HG02623 (cell line): ENCODE measurements at regions not wholly inside any gene's neighbourhood (a gene's known extent, or its start where the extent isn't known, plus 50 kb on each side); places are given as distances from the start of the nearest gene placed in this dataset.
"Not testable (repeated sequence)": the region's sequence is repeated elsewhere in the genome, so short reads cannot be mapped to it uniquely, and the experiment has no call there.

ENCODE experiments used
- ATAC-seq: cut with Tn5 transposase; IDR thresholded peaks from one replicate; pipeline ENCODE4 v1.9.1; 2021; ENCODE audit warnings: moderate library complexity; ENCODE audit not compliant: unreplicated experiment

DNA sequence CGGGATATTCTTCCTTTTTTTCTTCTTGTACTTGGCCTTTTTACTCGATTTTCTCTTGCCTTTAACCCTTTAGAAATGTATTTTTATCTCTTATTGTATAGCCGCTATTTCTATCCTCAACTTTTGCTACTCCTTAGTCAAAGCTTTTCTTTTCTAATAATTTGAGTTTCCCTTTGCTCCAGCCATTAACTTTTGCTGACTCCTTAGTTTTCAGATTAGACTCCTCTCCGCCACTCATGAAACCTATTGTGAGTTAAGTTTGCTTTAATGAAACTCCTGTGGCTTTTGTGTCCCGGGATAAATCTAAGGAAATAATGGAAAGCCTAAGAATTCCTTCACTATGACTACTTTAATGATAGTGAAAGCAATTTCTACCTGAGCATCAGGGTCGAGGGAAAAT lies 590.3 kb upstream of the CITED2 start:
- ATAC-seq, result no peak

DNA sequence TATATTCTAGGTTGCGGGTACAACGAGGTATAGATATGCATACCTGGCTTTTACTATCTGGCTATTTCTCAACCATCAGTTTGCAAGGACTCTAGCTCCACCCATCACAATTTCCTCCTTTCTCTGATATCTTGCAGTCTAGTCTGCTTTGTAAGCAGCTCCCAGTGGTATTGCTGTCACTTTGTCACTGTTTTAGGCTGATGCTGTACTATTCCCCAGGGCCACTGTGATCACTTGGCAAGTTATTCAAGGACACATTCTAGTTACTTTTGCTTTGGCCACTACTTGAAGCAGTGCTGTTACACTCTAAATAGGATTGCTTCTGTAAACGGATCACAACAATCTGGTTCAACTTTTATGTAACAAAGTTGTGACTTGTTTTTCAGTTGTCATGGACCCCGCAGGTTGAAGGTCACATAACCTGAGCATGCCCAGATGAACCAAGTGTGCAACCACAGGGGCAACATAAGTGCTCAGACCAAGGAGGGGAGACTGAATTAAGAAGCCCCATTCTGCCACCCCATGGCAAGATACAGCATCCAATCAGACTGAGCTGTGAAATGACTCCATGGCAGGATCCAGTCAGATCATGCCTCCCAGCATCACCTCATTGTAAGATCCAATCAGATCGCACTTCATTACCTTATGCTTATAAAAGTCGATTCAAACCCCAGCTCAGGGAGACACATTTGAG lies 588.4 kb upstream of the CITED2 start:
- ATAC-seq, result peak; percentile 48

DNA sequence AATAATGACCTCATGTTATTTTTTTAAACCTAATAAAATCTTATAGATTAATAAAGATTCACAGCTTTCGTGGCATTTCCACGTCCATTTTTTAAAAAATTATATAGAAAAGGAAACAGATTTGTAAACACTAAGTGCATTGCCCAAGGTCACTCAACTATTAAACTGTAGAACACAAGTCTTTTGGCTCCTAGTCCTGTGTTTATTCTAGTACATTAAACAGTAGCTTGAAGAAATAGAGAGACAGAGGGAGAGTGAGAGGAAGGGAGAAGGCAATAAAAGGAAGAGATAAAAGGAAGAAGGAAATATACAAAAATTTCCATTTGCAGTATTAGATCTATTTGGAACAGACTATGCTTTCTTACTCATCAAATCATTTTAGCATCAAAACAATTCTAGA lies 586.7 kb upstream of the CITED2 start:
- ATAC-seq, result no peak

DNA sequence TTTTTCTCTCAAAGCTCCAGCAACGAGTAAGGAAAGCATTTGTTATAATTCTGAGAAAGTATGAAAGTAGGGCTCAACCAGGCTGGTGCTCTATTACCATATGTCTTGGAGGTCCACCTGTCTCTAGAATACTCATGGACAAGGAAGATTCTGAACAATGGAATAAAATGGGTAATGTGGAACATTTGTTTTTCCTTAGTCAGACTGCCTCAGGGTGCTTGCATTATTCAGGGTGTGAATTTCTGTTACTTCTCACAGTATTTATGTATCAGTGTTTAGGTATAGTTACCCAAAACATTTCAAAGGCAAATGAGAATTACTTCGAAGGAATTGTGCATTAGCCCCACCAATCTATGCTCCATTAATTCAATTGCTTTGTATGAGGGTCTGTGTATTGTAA lies 586.2 kb upstream of the CITED2 start:
- no peak for ATAC-seq

DNA sequence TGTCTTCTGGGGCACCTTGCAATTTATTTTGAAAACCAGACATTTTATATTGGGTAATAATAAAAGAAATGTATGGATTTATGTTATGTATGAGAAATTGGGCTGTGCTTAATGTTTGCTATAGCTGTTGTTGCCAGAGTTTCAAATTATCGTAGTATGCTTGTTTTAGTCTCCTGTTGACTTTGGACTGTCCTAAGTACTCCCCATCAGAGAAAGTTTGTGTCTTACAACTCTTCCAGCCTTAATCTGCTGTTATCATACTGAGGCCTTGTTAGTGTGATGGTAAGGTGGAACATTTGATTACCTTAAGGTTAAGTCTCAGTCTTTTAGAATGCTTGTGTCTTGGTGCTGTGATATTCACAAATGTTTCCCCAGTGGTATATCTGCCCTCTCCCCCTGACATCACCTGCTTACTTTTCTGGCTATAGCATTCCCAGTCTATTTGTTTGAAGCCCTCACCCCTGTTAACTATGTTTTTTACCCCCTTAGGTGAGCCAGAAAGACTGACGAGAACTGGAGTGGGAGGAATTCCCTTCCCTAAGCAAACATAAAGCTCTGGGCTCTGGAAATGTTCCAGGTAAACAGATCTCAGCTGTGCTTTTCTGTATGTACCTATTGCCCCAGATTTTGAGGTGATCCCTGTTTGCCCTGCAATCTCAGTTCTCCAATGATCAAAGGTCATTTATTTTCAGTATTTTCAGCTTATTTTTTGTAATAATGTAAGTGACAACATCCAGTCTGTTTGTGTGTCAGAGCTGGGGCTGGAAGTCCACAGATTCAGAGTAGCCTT lies 581.1 kb upstream of the CITED2 start:
- no peak for ATAC-seq

DNA sequence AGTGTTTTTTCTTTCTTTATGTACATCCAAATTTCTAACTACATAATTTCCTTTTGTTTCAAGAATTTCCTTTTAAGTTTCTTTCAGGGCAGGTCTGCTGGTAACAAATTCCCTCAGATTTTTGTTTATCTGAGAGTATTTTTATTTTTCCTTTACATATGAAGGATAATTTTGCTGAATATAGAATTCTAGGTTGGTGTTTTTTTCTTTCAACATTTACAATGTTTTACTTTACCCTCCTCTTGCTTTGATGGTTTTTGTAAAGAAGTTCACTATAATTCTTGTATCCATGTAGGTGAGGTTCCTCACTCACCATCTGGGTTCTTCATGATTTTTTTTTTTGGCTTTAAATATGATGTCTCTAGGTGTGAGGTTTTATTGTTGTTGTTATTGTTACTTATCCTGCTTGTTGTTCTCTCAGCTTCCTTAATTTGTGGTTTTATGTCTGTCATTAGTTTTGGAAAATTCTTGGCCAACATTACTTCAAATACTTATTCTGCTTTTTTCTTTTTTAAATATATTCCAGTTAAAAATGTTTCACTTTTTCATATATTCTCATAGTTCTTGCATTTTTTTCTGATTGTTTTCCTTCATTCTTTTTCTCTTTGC lies 580.1 kb upstream of the CITED2 start:
- ATAC-seq, result no peak

DNA sequence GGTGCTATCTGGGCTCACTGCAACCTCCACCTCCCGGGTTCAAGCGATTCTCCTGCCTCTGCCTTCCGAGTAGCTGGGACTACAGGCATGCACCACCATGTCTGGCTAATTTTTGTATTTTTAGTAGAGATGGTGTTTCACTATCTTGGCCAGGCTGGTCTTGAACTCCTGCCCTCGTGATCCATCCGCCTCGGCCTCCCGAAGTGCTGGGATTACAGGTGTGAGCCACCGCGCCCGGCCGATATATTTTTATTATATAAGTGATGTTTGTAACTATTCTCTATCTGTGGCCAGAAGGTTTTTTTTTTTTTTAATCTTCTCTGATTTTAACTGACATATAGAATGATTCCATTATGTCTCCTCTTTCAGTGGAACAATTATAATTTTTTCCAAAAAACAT lies 579.3 kb upstream of the CITED2 start:
- ATAC-seq, result not testable (repeated sequence)

DNA sequence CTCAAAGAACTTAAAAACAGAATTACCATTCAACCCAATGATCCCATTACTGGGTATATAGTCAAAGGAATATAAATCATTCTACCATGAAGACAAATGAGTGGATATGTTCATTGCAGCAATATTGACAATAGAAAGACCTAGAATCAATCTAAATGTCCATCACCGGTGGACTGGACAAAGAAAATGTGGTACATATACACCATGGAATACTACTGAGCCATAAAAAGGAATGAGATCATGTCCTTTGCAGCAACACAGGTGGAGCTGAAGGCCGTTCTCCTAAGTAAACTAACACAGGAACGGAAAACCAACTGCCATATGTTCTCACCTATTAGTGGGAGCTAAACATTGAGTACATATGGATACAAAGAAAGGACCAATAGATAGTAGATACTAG lies 576.7 kb upstream of the CITED2 start:
- ATAC-seq, result no peak

DNA sequence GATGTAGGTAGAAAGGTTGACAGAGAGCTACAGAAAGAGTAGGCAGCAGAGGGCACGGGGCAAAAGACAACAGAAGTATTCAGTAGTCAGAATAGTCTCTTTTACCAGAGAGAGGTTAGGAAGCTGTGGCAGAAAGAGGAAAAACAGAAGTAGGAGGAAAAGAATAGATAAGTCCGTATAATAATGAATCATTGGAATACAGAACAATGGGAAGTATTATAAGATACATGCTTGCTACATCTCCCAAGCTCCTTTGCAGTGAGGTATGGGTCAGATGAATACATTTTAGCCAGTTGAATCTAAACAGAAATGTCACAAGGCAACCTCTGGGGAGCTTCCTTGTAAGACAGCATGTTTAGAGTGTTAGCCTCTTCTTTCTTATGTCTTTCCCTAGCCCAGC lies 570.5 kb upstream of the CITED2 start:
- no peak for ATAC-seq

DNA sequence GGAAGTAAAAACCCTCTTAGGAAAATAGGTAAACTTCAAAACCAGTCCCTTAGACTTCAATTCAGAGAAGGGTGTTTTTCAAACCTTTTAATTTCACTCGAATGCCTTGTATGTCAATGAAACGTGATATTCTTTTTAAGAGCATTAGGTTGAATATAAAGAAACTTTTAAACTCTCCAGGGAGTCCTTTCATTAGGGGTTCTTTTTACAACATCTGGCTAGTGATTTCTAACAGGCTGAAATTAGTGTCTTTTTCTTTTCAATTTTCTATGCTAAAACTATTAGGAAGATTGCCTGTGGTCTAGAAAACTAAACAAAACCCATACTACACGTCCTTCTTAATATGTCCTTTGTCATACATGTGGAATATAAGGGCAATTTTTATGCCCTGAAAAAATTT lies 569.7 kb upstream of the CITED2 start:
- ATAC-seq, result no peak

DNA sequence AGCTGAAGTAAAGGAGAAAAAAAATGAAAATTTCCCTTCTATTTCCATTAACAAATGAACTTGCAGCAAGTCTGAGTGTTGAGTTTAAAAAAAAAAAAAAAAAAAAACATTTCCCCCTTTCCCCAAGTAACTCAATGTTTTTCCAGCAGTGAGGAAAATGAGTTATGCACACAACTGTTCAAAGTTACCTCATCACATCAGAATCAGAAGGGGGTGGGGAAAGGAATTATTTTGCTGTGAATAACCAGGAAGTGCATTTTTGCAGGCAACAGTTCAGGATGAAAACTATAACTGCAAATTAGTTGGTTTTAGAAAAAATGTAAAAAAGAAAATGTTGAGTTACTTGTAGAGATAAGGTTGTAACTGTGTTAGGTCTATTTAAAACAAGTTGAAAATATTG lies 568.9 kb upstream of the CITED2 start:
- ATAC-seq, result no peak

DNA sequence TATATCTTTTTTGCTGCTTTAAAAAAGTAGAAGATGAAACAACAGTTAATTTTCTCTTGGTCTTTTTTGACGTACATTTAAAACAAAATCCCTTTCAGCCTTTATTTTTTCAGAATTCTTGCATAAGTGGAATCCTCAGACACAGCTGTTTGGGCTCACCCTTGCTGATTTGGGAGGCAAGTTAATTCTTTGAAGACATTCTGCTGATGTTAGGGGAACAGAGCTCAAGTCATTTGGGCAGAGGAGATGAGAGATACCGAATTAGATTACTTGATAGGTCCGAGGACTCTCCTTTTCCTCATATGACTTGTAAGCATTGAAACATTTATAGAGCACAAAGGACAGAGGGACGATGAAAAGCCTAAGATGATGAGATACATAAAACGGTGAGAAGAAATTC lies 567.9 kb upstream of the CITED2 start:
- no peak for ATAC-seq

DNA sequence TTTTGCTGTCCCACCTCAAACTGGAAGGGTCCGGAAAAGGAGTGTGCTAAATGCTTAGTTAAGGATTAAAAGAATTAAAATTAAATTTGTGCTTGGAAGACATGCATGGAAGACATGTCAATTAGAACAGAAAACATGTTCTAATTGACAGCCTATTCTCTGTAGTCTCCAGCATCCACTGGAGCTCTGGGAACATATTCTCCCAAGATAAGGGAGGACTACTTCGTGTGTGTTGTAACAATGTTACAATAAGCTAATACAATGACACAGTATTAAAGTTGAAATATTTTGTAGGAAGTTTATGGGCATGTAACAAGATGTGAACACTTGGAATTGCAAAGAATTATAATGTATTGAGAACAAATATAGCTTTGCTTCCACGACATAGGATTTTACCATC lies 567.4 kb upstream of the CITED2 start:
- ATAC-seq, result no peak

DNA sequence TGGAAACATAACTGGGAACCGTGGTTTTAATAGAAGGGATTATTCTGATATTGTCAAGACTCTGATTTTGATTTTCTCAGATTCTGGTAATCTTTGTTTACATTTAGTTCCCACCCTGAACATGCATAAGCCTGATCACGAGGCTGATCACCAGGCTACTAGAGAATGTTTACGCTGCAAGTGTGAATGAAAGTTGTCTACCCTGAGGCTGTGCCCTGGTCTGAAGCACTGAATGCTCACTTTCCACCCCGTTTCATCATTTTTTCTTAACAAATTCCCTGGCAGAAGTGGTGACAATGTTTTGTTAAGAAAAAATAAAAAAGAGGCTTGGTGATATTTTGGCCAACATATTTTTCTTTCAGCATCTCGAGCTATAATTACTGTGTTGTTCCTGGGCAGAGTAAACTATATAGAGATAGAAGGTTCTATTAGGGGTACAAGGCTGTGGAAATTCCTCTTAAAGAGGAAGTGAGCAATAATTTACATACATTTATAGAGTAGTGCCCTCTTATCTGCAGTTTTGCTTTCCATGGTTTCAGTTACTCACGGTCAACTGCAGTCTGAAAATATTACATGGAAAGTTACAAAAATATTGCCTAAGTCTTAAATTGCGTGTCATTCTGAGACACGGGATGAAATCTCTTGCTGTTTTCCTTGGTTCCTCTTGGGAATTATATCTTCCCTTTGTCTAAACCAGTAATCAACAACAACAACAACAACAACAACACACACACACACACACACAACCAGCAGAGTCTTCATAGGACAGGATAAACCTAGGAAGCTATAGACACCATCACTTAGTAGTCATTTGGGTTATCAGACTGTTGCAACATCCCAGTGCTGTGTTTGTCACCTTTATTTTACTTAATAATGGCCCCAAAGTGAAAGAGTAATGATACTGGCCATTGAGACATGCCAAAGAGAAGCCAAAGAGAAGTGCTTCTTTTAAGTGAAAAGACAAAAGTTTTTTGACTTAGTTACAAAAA lies 566.6 kb upstream of the CITED2 start:
- ATAC-seq, result peak; percentile 92

DNA sequence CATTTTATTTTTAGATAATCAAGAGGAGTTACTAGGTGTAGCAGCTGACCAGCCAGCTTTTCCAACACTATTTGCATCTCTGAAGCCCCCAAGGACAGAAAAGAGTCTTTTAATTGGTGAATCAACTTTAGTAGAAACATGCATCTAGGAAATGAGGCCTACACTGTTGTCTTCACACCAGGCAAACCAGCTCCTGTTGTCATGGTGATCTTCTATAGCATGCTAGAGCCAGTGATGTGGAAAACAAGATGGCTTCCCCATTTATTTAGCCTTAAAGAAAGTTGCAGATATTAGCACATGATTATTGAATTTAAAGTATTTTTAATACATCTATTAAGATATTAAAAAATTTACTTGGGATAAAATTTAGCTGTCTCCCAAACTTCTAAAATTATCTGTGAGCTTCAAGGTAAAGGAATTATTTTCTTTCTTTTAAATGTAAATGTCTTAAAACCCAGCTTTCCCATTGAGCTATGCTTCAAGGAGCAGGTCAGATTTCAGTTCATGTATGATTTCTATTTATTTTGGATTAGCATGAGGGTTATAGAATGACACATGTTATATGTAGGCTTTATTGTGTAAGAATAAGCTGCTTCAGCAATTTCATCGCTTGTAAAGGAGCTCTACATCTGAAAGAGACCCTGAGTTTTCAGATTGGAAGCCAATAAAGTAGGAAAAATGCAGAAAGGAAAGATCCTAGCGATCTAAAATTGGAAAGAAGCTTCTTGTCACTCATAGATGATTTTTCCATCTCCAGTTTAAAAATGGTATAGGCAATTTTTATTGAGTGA lies 564.9 kb upstream of the CITED2 start:
- ATAC-seq, result no peak

DNA sequence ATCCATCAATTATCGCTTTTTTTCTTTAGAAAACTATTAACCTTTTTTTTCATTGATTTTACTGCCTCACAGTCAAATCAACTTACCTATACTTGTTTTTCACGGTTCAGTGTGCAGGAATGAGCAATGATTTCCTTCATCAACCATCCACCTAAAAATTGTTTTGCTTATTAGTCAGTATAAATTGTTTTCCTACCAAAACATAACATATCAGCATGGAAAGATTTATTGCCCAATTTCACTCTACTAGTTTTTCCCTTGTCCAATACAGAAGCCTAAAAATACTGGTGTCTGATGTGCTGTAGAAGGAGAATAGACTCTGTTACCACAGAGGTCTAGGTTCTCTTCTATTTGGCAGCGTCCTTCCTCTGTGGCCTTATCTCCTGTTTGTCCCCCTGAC lies 558.2 kb upstream of the CITED2 start:
- ATAC-seq, result no peak

DNA sequence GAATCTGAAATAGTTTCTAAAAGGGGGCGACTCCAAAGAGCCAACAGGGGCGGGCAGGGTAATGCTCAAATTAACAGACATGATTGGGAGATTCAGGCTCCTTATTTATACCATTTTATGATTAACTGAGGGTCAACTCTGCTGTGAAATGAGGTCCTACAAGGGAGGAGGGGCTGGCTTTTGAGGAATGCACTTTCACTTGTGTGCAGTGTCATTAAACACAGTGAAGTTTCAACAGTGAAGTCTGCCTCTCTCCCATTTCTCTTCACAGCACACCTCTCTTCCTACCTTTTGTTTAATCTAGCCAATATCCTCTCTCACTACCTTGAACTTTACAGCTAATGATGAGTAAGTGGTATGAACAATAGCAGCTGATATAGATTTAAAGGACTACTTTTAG lies 557.3 kb upstream of the CITED2 start:
- ATAC-seq, result no peak

DNA sequence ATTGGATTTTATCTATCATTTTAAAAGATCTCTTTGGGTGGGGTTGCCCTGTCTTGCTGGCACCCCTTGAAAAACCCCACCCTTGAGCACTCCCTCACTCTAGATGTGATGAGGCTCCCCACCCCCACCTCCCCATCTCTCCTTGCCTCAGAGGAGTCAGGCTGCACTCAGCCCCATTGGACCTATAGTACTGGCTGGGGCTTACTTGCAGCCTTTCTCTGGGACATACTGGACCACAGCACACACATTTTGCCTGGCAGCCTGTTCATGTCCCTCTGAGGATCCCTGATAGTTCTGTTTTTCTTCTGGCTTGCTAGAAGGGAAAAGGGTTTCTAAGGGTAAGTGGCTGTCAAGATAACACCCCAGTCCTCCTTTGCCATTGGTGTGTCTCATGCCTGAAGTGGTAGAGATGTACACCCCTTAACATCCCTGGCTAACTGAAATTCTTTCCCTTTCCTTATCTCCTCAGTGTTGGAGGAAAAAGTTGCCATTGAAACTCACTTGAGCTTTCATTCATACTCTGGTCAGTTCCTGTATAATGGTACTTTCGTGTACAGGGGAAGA lies 553.4 kb upstream of the CITED2 start:
- ATAC-seq, result no peak

DNA sequence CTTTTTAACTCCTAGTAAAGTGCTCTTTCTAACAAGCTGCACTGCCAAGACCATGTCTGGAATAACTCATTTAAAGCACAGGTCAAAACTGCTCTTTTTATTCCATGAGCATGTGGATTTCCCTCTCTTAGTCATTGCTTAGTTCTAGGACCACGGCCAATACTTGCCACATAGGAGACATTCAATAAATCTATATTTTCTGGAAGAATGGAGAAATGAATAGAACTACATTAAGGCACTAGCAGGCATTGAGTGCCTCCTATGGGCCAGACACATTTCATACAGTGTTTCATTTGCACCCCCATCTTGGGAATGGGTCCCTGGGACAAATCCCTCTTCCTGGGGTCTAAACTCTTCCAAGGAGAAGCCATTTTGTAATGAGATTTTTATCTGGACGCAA lies 552.8 kb upstream of the CITED2 start:
- no peak for ATAC-seq

DNA sequence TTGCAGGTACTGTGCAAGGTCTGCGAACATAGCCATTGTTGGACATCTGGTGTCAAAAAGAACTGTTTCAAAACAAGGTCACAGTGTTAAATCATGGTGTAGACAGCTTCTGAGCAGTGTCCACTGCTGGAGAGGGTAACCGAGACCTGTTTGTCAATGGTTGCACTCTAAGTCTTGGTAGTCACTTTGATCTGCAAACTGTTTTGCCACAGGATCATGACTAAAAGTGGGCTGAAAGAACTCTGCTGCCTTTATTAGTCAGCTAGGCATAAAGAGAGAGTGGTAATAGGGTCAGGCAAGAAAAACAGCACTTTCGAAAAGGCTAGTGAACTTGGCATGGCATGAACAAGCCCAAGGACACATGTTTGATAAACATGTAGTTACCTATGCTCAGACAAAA lies 552.3 kb upstream of the CITED2 start:
- ATAC-seq, result no peak
